ENCODE measurements at regions not wholly inside any gene's neighbourhood (a gene's known extent, or its start where the extent isn't known, plus 50 kb on each side); places are given as distances from the start of the nearest gene placed in this dataset.
"Not testable (repeated sequence)": the region's sequence is repeated elsewhere in the genome, so short reads cannot be mapped to it uniquely, and the experiment has no call there.

DNA sequence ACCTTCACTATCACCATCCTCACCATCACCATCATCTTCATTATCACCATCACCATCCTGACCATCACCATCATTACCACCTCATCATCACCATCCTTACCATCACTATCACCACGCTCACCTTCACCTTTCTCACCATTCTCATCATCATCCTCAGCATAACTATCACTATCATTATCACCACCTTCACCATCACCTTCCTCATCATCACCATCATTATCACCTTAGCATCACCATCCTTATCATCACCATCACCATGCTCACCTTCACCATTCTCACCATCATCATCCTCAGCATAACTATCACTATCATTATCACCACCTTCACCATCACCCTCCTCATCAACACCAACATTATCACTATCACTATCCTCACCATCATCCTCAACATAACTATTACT is 397.8 kb upstream of the ZNF337 start:
- not testable (repeated sequence) for DNase-seq (ENCODE audit: low spot score, unreplicated experiment); H3K4me3 Mint-ChIP-seq (ENCODE audit: low read depth); H3K27me3 Mint-ChIP-seq; H3K9me3 Mint-ChIP-seq (ENCODE audit: low read depth); H3K36me3 Mint-ChIP-seq (ENCODE audit: insufficient read depth); H3K27ac Mint-ChIP-seq; H3K4me1 Mint-ChIP-seq (ENCODE audit: low read depth)

- H3K4me3 Mint-ChIP-seq (ENCODE audit: low read depth); H3K36me3 Mint-ChIP-seq (ENCODE audit: insufficient read depth); H3K4me1 Mint-ChIP-seq (ENCODE audit: low read depth); DNase-seq (ENCODE audit: low spot score, unreplicated experiment); H3K27ac Mint-ChIP-seq; H3K27me3 Mint-ChIP-seq; H3K9me3 Mint-ChIP-seq (ENCODE audit: low read depth): not testable (repeated sequence)
These were observed 395.3 kb upstream of the ZNF337 start for GRCh38 chr20:26091921-26092320.

DNA sequence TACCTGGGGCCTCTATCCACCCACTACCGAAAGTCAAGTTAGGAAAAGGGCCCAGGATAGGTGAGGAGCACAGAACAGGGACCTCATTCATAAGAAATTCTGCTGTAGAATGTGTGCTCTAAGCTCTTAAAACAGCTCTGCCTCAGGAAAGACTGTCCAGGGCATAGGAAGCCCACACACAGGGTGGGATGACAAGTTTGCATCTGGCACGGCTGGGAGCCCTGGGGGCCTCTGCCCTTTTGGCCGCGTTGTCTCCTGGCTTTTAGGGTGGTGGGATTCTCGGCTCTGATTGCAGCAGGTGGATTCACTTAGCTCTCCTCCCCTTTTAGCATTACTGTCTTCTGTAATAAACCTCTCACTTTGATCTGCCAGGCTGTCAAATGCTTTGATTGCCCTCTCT is 389.5 kb upstream of the ZNF337 start:
- H3K4me1 Mint-ChIP-seq (ENCODE audit: low read depth); H3K36me3 Mint-ChIP-seq (ENCODE audit: insufficient read depth); H3K27ac Mint-ChIP-seq; H3K4me3 Mint-ChIP-seq (ENCODE audit: low read depth); H3K27me3 Mint-ChIP-seq; DNase-seq (ENCODE audit: low spot score, unreplicated experiment); H3K9me3 Mint-ChIP-seq (ENCODE audit: low read depth): not testable (repeated sequence)

GRCh38 chr20:26073972-26074371 is 377.3 kb upstream of the ZNF337 start:
- not testable (repeated sequence) for H3K4me1 Mint-ChIP-seq (ENCODE audit: low read depth); DNase-seq (ENCODE audit: low spot score, unreplicated experiment); H3K36me3 Mint-ChIP-seq (ENCODE audit: insufficient read depth); H3K4me3 Mint-ChIP-seq (ENCODE audit: low read depth); H3K9me3 Mint-ChIP-seq (ENCODE audit: low read depth); H3K27me3 Mint-ChIP-seq; H3K27ac Mint-ChIP-seq

DNA sequence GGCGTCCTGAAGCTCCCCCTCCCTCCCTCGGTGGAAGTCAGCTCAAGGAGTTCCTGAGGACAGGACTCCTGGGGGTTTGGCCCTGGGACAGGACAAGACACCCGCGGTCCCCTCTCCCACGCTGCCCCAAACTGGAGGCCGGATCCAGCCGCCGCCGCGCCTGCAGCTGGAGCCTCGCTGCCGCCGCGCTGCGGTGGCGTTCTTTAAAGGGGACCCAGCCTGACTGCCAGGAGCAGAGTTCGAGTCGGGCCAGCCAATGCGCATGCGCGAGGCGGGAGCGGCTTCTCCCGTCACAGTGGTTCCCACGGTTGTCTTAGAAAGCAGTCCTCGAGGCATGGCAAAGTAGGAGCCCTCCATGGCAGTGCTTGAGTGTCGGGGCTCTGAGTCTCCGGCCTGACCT is 362.7 kb upstream of the ZNF337 start:
- not testable (repeated sequence) for H3K9me3 Mint-ChIP-seq (ENCODE audit: low read depth); H3K4me1 Mint-ChIP-seq (ENCODE audit: low read depth); DNase-seq (ENCODE audit: low spot score, unreplicated experiment); H3K27me3 Mint-ChIP-seq; H3K27ac Mint-ChIP-seq; H3K36me3 Mint-ChIP-seq (ENCODE audit: insufficient read depth); H3K4me3 Mint-ChIP-seq (ENCODE audit: low read depth)

DNA sequence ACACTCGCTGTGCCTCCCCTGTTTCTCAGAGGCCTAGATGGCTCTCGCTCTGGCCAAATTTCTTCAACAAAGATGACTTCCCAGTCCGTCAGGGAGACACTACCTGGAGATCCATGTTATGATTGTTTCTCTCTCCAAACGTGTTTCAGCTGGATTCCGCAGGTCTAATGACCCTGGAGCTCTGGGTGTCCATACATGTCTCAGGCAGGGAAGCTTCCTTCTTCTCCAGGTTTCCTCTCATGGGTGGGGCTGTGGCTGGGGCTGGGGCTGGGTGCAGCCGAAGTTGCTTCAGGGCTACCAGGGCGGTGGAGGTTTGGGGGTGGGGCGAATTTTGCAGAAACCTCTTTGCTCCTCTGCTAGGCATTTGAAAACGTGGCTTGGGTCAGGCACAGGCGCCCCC is 361.8 kb upstream of the ZNF337 start:
- not testable (repeated sequence) for H3K36me3 Mint-ChIP-seq (ENCODE audit: insufficient read depth); H3K27ac Mint-ChIP-seq; H3K4me1 Mint-ChIP-seq (ENCODE audit: low read depth); H3K4me3 Mint-ChIP-seq (ENCODE audit: low read depth); DNase-seq (ENCODE audit: low spot score, unreplicated experiment); H3K9me3 Mint-ChIP-seq (ENCODE audit: low read depth); H3K27me3 Mint-ChIP-seq

DNA sequence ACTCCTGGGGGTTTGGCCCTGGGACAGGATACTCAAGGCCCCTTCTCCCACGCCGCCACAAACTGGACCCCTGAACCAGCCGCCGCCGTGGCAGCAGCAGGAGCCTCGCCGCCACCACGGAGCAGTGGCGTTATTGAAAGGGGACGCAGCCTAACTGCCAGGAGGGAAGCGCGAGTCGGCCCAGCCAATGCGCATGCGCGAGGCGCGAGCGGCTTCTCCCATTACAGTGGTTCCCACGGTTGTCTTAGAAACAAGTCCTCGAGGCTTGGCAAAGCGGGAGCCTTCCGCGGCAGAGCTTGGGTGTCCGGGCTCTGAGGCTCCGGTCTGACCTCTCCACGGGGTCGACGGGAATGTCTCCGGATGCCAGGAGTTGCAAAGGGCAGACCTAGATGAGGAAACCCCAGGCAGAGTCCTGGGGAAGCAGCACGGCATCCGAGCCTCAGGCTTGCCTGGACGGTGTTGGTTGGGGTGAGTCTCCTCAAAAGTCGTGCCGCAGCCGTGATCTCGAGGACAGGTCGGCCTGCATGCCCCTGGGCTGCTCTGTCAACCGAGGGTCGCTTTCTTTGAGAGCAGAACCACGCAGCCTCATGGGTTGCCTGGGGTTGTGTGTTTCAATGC is 360.6 kb upstream of the ZNF337 start:
- not testable (repeated sequence) for H3K9me3 Mint-ChIP-seq (ENCODE audit: low read depth); H3K4me1 Mint-ChIP-seq (ENCODE audit: low read depth); H3K27ac Mint-ChIP-seq; H3K27me3 Mint-ChIP-seq; H3K36me3 Mint-ChIP-seq (ENCODE audit: insufficient read depth); DNase-seq (ENCODE audit: low spot score, unreplicated experiment); H3K4me3 Mint-ChIP-seq (ENCODE audit: low read depth)

- H3K36me3 Mint-ChIP-seq (ENCODE audit: insufficient read depth); H3K4me1 Mint-ChIP-seq (ENCODE audit: low read depth); H3K27me3 Mint-ChIP-seq: not testable (repeated sequence)
These were observed 329.1 kb upstream of the ZNF337 start for GRCh38 chr20:26025792-26026191.

DNA sequence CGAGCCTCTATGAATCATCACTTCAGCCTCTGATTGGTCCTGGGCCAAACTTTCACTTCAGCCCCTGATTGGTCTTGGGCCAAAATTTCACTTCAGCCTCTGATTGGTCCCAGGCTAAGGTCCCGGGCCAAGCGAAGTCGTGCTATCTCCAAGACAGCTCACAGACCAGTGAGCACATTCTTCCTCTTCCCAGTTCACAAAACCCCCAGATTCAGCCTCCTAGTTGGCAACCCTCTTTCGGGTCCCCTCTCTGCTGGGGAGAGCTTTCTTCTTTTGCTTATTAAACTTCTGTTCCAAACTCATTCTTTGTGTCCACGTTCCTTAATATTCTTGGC is 314.3 kb upstream of the ZNF337 start:
- H3K9me3 Mint-ChIP-seq (ENCODE audit: low read depth); H3K27me3 Mint-ChIP-seq; H3K36me3 Mint-ChIP-seq (ENCODE audit: insufficient read depth); DNase-seq (ENCODE audit: low spot score, unreplicated experiment): not testable (repeated sequence)
- Mint-ChIP-seq H3K4me3 (ENCODE audit: low read depth) (peak overlapping the region; percentile 86), H3K27ac (peak overlapping the region; percentile 100), H3K4me1 (ENCODE audit: low read depth) (peaks cover 10% of the 10 kb centered on the region)

More at GRCh38 chr20:26025792-26026191, 329.1 kb upstream of the ZNF337 start:
- DNase-seq (ENCODE audit: low spot score, unreplicated experiment); H3K27ac Mint-ChIP-seq; H3K4me3 Mint-ChIP-seq (ENCODE audit: low read depth); H3K9me3 Mint-ChIP-seq (ENCODE audit: low read depth): not testable (repeated sequence)

GRCh38 chr20:26010224-26010941 is 313.7 kb upstream of the ZNF337 start:
- not testable (repeated sequence) for H3K27me3 Mint-ChIP-seq; H3K36me3 Mint-ChIP-seq (ENCODE audit: insufficient read depth); H3K9me3 Mint-ChIP-seq (ENCODE audit: low read depth); DNase-seq (ENCODE audit: low spot score, unreplicated experiment)
- Mint-ChIP-seq H3K4me3 (ENCODE audit: low read depth) (peak overlapping the region; percentile 86), H3K27ac (peak overlapping the region; percentile 100), H3K4me1 (ENCODE audit: low read depth) (peaks cover 10% of the 10 kb centered on the region)

GRCh38 chr20:26009402-26010223 is 313.0 kb upstream of the ZNF337 start:
- peak overlapping the region; percentile 86 for H3K4me3 Mint-ChIP-seq (ENCODE audit: low read depth)
- peak; percentile 58 for DNase-seq (ENCODE audit: low spot score, unreplicated experiment)
- H3K36me3 Mint-ChIP-seq (ENCODE audit: insufficient read depth); H3K27me3 Mint-ChIP-seq; H3K9me3 Mint-ChIP-seq (ENCODE audit: low read depth): not testable (repeated sequence)
- H3K4me1 Mint-ChIP-seq (ENCODE audit: low read depth): peaks cover 10% of the 10 kb centered on the region
- H3K27ac Mint-ChIP-seq: peak overlapping the region; percentile 100

DNA sequence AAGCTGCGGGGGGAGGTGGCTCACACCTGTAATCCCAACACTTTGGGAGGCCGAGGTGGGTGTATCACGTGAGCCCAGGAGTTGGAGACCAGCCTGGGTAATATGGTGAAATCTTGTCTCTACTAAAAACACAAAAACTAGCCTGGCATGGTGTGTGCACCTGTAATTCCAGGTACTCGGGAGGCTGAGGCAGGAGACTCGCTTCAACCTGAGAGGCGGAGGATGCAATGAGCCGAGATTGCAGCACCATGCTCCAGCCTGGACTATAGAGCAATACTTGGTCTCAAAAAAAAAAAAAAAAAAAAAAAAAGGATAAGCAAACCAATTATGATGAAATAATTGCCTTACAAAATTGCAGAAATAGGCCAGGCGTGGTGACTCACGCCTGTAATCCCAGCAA is 311.4 kb upstream of the ZNF337 start:
- H3K4me1 Mint-ChIP-seq (ENCODE audit: low read depth): peaks cover 10% of the 10 kb centered on the region
- not testable (repeated sequence) for DNase-seq (ENCODE audit: low spot score, unreplicated experiment); H3K36me3 Mint-ChIP-seq (ENCODE audit: insufficient read depth); H3K4me3 Mint-ChIP-seq (ENCODE audit: low read depth); H3K9me3 Mint-ChIP-seq (ENCODE audit: low read depth); H3K27ac Mint-ChIP-seq; H3K27me3 Mint-ChIP-seq

DNA sequence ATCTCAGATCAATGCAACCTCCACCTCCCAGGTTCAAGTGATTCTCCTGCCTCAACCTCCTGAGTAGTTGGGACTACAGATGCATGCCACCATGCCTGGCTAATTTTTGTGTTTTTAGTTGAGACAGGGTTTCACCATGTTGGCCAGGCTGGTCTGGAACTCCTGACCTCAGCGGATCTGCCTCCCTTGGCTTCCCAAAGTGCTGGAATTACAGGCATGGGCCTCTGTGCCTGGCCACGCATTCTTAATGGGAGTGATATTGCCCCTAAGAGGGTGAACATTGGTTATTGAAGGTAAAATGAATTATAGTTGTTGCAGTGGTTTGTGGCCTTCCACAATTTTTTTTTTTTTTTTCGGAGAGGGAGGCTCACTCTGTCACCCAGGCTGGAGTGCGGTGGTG is 309.5 kb upstream of the ZNF337 start:
- not testable (repeated sequence) for H3K4me3 Mint-ChIP-seq (ENCODE audit: low read depth); H3K36me3 Mint-ChIP-seq (ENCODE audit: insufficient read depth); H3K27me3 Mint-ChIP-seq; H3K27ac Mint-ChIP-seq; H3K9me3 Mint-ChIP-seq (ENCODE audit: low read depth); DNase-seq (ENCODE audit: low spot score, unreplicated experiment)
- peaks cover 10% of the 10 kb centered on the region for H3K4me1 Mint-ChIP-seq (ENCODE audit: low read depth)
